ENCODE measurements at regions not wholly inside any gene's neighbourhood (a gene's known extent, or its start where the extent isn't known, plus 50 kb on each side); places are given as distances from the start of the nearest gene placed in this dataset.
"Not testable (repeated sequence)": the region's sequence is repeated elsewhere in the genome, so short reads cannot be mapped to it uniquely, and the experiment has no call there.

DNA sequence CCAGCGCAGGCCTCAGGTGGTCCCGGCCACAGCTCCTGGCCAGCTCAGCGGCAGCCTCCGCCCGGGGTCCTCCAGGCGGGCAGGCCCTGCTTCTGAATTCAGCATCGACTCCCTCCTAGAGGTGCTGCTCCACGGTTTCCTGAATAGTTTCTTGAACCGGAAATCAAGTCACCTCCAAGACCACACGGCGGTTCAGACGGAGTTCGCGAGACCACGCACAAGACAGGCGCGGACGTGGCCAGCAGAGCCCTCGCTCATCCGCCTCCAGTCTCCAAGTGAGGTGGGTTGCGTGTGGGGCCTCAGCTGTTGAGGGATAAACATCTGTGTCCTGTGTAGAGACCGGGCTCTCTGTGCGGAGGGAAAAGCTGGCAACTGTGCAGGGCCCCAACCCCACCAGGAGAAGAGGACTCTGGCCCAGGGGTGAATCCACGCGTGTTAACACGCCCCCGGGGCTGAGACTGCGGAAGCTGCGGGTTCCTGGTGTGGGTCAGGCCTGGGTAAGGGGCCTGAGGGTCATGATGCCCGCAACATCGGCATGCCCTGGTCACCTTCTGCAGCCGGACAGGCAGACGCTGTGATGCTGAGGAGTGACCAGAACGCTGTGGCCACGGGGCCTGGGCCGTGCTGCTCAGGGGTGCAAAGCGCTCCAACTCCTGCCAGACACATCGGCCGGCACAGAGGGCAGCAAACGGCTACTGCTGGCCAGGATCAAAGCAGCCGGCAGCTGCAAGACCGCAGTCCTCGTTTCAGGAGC lies 55.0 kb upstream of the METRNL start:
- Histone ChIP-seq H3K4me1 (ENCODE audit: control insufficient read depth, insufficient read depth, low read length, poor library complexity, severe bottlenecking) (no peaks in the 10 kb centered on the region), H3K36me3 (ENCODE audit: control insufficient read depth, insufficient read depth, low read length) (peaks cover 3% of the 10 kb centered on the region), H3K27ac (ENCODE audit: low read depth, low read length, severe bottlenecking) (no peak overlapping the region), H3K4me3 (ENCODE audit: extremely low read depth, insufficient read depth, low read length, poor library complexity, severe bottlenecking) (no peak overlapping the region), H3K9me3 (ENCODE audit: control insufficient read depth, low read length) (no peaks in the 10 kb centered on the region)
- 95 to 98% methylated on average over 42 to 43 of the region's 43 CpGs for WGBS, 2 experiments (ENCODE audit: insufficient coverage in 2 of 2)

DNA sequence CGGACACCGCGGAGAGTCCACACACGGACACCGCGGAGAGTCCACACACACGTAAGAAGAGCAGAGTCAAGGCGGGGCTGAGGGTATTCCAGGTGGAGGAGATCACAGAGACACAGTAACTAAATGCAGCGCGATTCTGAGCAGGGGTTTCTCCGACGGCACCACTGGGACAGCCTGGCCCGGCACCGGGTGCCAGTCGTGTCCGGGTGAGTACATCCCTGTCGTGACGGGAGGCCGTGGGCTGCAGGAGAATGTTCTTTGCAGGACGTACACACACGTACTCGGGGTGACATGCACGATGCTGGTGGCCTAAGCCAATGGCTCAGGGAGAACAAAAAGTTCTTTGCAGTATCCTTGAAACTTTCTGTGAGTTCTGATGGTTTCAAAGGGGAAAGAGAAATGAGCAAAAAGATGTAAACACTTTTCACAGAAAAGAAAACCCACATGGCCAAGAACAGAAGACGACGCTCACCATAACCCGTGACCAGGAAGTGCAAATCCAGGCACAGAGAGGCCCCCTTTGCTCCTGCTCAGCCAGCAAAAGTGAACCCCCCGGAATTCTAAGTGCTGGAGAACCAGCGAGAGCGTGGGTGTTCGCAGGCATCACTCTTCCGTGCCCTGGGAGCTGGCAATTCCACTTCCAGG lies 53.7 kb upstream of the METRNL start:
- no peak overlapping the region for H3K4me3 ChIP-seq (ENCODE audit: extremely low read depth, insufficient read depth, low read length, poor library complexity, severe bottlenecking)
- peaks cover 4% of the 10 kb centered on the region for H3K9me3 ChIP-seq (ENCODE audit: control insufficient read depth, low read length)
- H3K36me3 ChIP-seq (ENCODE audit: control insufficient read depth, insufficient read depth, low read length) = peaks cover 3% of the 10 kb centered on the region
- 95 to 97% methylated on average over 31 of the region's 31 CpGs for WGBS, 2 experiments (ENCODE audit: insufficient coverage in 2 of 2)
- H3K4me1 ChIP-seq (ENCODE audit: control insufficient read depth, insufficient read depth, low read length, poor library complexity, severe bottlenecking) = no peaks in the 10 kb centered on the region
- H3K27ac ChIP-seq (ENCODE audit: low read depth, low read length, severe bottlenecking) = no peak overlapping the region

DNA sequence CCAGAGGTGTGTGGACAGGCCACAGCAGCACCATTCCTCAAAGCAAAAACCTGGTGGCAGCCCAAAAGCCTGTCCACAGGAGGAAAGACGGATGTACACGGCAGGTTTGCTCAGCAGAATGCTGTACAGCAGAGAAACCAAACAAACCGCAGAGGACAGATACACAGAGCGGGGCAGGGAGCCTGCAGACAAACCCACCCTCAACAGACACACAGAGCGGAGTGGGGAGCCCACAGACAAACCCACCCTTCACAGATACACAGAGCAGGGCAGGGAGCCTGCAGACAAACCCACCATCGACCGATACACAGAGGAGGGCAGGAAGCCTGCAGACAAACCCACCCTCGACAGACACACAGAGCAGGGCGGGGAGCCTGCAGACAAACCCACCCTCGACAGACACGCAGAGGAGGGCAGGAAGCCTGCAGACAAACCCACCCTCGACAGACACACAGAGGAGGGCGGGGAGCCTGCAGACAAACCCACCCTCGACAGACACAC lies 53.0 kb upstream of the METRNL start:
- Histone ChIP-seq H3K4me1 (ENCODE audit: control insufficient read depth, insufficient read depth, low read length, poor library complexity, severe bottlenecking) (no peaks in the 10 kb centered on the region), H3K36me3 (ENCODE audit: control insufficient read depth, insufficient read depth, low read length) (peaks cover 3% of the 10 kb centered on the region), H3K27ac (ENCODE audit: low read depth, low read length, severe bottlenecking) (no peak overlapping the region), H3K4me3 (ENCODE audit: extremely low read depth, insufficient read depth, low read length, poor library complexity, severe bottlenecking) (no peak overlapping the region), H3K9me3 (ENCODE audit: control insufficient read depth, low read length) (peaks cover 4% of the 10 kb centered on the region)
- 85 to 100% methylated on average over 2 to 3 of the region's 14 CpGs for WGBS, 2 experiments (ENCODE audit: insufficient coverage in 2 of 2)

DNA sequence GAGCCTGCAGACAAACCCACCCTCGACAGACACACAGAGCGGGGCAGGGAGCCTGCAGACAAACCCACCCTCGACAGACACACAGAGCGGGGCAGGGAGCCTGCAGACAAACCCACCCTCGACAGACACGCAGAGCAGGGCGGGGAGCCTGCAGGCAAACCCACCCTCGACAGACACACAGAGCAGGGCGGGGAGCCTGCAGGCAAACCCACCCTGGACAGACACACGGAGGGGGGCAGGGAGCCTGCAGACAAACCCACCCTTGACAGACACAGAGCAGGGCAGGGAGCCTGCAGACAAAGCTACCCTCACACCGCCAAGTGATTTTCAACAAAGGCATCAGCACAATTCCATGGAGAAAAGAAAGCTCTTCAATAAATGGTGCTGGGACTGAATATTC lies 52.5 kb upstream of the METRNL start:
- H3K36me3 ChIP-seq (ENCODE audit: control insufficient read depth, insufficient read depth, low read length); H3K9me3 ChIP-seq (ENCODE audit: control insufficient read depth, low read length); H3K4me3 ChIP-seq (ENCODE audit: extremely low read depth, insufficient read depth, low read length, poor library complexity, severe bottlenecking); H3K4me1 ChIP-seq (ENCODE audit: control insufficient read depth, insufficient read depth, low read length, poor library complexity, severe bottlenecking): not testable (repeated sequence)
- WGBS, 2 experiments (ENCODE audit: insufficient coverage in 2 of 2) = 78 to 87% methylated on average over 3 to 9 of the region's 11 CpGs
- H3K27ac ChIP-seq (ENCODE audit: low read depth, low read length, severe bottlenecking) = peak overlapping the region; percentile 10

DNA sequence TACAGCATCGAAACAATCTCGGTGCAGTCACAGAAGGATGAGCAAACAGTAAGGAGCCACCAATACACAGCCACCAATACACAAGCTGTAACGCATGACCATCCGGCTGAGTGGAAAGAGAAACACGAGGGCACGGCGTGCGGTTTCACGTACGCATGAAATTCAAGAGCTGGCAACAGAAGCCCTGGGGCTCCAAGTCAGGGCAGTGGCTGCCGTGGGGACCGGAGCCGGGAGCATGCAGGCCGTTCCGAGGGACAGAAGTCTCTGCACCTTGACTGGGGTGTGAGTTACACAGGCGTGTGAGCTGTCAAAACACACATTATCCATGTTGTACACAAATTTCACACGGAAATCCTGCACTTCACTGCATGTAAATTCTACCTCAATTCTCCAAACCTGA lies 50.6 kb upstream of the METRNL start:
- no peak overlapping the region for H3K27ac ChIP-seq (ENCODE audit: low read depth, low read length, severe bottlenecking)
- H3K4me1 ChIP-seq (ENCODE audit: control insufficient read depth, insufficient read depth, low read length, poor library complexity, severe bottlenecking) = no peaks in the 10 kb centered on the region
- peaks cover 7% of the 10 kb centered on the region for H3K36me3 ChIP-seq (ENCODE audit: control insufficient read depth, insufficient read depth, low read length)
- no peak overlapping the region for H3K4me3 ChIP-seq (ENCODE audit: extremely low read depth, insufficient read depth, low read length, poor library complexity, severe bottlenecking)
- 90 to 94% methylated on average over 15 to 16 of the region's 17 CpGs for WGBS, 2 experiments (ENCODE audit: insufficient coverage in 2 of 2)
- peaks cover 4% of the 10 kb centered on the region for H3K9me3 ChIP-seq (ENCODE audit: control insufficient read depth, low read length)

DNA sequence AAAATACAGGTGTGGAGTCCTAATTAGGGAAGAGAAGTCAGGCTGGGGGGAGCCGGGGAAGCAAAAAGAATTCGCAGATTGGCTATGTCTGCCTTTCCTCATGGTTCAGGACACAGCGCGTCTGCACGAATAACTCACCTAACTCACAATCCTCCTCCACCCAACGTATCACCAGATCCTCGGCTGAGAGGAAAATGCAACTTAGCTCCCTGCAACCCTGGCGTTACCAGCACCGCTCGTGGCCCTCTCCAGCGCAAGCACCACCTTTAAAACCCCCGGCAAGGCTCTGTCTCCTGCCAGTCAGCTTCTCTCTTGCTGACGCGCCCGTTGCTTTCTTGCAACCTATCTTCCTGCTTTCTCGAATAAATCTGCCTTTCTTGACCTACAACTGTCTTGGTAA lies 49.8 kb upstream of the METRNL start:
- no peak overlapping the region for H3K27ac ChIP-seq (ENCODE audit: low read depth, low read length, severe bottlenecking)
- peaks cover 4% of the 10 kb centered on the region for H3K9me3 ChIP-seq (ENCODE audit: control insufficient read depth, low read length)
- no peak overlapping the region for H3K4me3 ChIP-seq (ENCODE audit: extremely low read depth, insufficient read depth, low read length, poor library complexity, severe bottlenecking)
- no peaks in the 10 kb centered on the region for H3K4me1 ChIP-seq (ENCODE audit: control insufficient read depth, insufficient read depth, low read length, poor library complexity, severe bottlenecking)
- WGBS, 2 experiments (ENCODE audit: insufficient coverage in 2 of 2) = 95 to 96% methylated on average over 10 to 16 of the region's 16 CpGs
- peaks cover 7% of the 10 kb centered on the region for H3K36me3 ChIP-seq (ENCODE audit: control insufficient read depth, insufficient read depth, low read length)
